Activated CD4-positive, alpha-beta T cell treated with anti-CD3 and anti-CD28 coated beads for 24 hours (primary cell): ENCODE measurements at regions not wholly inside any gene's neighbourhood (a gene's known extent, or its start where the extent isn't known, plus 50 kb on each side); places are given as distances from the start of the nearest gene placed in this dataset.
"Not testable (repeated sequence)": the region's sequence is repeated elsewhere in the genome, so short reads cannot be mapped to it uniquely, and the experiment has no call there.

Experiments used
- DNase-seq, 2 donors: peaks; one replicate each; pipeline ENCODE4 v3.0.0-alpha.2; 2020; ENCODE audit warnings: low read depth in 2 of 2

DNA sequence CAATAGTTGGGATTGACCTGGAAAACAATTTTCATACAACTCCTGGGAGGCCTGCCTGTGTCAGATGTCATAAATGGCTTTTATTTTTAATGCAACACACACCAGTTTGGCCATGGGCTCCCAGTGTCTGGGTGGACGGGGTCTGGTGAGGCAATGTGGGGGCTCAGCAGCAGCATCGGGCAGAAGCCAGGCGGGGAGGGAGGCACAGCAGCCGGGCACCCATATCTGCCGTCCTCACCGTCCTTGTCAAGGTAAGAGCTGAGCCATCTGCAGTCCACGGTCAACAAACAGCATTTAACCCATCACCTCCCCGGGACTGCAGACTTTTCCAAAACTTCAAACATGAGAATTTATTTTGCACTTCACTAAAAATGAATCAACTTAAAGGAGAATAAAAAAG is 154.0 kb upstream of the ZNF469 start:
- not testable (repeated sequence) for DNase-seq

- not testable (repeated sequence) for DNase-seq
These were observed 153.0 kb upstream of the ZNF469 start for GRCh38 chr16:88229710-88230109.

DNA sequence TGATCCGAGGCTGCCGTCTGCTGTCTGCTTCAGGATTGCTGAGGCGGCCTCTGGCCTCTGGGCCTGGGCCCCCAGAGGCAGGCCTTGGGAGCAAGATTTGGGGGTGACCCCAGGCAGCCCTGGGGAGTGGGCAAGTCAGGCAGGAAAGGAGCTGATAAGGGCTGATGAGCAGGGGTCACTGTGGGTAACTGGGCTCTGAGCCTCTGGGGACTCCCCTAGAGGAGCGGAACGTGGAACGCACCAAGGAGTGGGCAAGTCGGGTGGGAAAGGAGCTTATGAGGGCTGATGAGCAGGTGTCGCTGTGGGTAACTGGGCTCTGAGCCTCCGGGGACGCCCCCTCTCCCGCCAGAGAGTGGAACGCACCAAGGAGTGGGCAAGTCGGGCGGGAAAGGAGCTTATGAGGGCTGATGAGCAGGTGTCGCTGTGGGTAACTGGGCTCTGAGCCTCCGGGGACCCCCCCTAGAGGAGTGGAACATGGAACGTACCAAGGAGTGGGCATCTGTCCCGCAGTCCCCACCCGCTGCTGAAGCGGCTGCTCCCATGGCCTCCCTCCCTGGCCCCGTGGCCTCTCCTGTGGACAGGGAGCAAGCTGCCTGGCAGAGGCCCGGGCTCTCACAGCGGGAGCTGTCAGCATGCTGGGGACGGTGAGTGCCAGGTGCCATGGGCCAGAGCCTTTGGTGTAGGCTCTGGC is 152.3 kb upstream of the ZNF469 start:
- not testable (repeated sequence) for DNase-seq

DNA sequence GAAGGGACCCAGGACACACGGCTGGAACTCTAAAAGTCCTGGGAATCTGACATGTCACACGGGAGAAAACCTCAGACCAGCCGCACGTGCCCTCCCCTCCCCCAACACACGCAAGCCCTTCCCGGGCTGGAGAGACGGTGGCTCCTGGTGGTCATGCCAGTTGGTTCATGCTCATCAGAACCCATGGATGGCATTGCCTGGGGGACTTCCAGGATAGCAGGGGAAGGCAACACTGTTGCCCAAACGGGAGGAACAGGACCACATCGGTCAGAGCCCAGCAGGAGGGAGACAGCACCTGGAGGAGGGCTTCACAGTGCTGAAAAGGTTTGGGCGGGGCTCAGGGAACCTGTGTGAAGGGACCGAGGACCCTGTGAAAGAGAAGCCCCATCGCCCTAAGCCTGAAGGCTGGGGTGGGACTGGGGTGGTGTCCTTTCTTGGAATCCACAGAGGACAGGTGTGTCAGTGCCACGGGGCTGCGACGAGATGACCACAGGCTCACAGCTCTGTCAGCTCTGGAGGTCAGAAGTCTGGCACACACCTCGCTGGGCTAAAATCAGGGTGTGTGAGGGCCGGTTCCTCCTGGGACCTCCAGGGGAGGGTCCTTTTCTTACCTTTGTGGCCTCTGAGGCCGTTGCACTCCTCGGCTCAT is 151.7 kb upstream of the ZNF469 start:
- DNase-seq = not testable (repeated sequence)

GRCh38 chr16:88231839-88232238 is 150.9 kb upstream of the ZNF469 start:
- not testable (repeated sequence) for DNase-seq

GRCh38 chr16:88232401-88233258 is 150.1 kb upstream of the ZNF469 start:
- DNase-seq = not testable (repeated sequence)

- not testable (repeated sequence) for DNase-seq
These were observed 148.9 kb upstream of the ZNF469 start for GRCh38 chr16:88233621-88234420.

DNA sequence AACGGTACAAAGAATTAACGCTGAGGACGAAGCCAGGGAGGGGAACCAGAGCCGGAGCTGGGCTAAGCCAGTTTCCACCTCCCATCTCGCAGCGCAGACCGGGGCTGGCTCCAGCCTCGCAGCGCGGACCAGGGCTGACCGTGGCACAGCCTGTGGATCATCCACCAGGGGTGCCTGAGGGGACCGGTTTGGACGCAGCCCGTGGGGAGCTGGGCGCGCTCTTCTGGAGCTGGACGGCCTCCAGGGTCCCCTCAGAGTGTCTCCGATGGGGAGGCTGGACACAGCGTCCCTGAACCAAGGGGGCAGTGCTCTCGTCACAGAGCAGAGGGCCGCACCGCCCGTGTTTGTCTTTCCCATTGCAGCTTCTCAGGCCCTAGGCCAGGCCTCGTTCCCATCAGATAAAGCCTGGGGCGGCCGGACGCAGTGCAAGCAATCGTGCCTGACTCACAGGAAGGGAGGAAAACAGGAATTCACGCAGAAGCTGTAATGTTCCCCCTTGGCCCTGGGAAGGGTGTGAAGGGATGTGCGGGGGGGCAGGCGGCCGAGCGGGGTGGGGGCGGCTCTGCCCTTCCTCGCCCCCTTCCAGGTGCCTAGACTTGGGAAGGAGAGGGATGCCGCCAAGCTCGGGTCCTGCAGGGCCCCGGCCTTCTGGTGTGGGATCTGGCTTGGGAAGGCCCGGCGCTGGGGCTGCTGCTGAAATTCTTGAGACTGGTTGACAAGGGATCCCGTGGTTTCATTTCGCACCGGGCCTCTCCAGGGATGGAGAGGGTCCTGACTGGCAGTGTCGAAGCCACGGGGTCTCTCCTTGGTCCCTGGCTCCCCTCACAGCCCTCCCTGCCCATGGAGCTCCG is 148.1 kb upstream of the ZNF469 start:
- not testable (repeated sequence) for DNase-seq

DNA sequence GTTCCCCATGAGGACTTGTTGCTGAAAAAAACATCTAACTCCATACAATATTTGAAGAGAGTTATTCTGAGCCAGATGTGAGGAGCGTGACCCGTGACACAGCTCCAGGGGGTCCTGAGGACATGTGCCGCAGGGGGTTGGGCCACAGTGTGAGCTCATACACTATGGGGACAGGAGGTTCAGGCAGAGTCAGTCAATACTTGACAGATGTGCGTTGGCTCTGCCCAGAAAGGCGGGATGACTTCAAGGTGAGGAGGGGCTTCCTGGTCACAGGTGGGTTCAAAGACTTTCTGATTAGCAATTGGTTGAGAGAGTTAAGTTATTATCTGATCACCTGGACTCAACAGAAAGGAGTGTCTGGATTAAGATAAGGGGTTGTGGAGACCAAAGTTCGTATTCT is 147.1 kb upstream of the ZNF469 start:
- DNase-seq = not testable (repeated sequence)

DNA sequence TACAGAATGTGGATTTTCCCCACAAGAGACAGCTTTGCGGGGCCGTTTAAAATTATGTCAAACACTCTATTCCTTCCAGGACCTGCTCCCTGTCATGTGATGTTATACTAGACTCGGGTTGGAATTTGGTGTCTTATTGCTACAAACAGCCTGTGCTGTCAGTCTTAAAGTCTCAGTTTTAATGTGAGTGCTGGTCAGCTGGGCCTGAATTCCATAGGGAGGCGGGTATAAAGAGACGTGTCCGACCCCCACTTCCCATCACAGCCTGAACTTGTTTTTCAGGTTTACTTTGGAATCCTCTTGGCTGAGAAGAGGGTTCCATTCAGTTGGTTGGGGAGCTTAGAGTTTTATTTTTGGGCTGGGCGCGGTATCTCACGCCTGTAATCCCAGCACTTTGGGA is 146.5 kb upstream of the ZNF469 start:
- DNase-seq = not testable (repeated sequence)

GRCh38 chr16:88237314-88237713 is 145.4 kb upstream of the ZNF469 start:
- not testable (repeated sequence) for DNase-seq

DNA sequence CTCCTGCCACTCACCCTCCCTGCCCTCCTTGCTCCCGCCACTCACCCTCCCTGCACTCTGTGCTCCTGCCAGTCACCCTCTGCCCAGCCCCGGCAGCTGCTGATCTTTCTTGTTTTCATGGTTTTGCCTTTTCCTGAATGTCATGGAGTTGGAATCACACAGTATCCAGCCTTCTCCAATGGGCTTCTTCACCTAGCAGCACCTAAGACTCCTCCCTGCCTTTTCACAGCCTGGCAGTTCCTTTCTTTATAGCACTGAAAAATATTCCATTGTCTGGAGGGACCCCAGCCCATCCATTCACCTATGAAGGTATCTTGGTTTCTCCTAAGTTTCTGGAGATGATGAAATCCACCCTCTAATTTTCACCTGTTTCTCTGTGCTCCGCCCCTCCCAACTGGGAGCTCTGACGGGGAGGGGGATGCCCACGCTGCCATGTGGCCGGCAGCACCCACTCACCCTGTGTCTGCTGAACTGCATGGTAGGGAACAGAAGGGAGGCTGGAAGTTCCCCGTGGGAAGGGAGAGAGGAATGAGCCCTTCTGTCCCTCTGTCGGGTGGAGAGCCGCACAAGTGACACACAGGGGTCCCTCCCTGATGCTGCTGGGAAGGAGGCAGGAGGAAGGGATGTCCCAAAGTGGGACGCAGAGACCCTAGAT is 144.9 kb upstream of the ZNF469 start:
- not testable (repeated sequence) for DNase-seq

GRCh38 chr16:88238732-88239274 is 144.0 kb upstream of the ZNF469 start:
- peak; percentile 6 to 33 for DNase-seq

GRCh38 chr16:88240118-88240517 is 142.6 kb upstream of the ZNF469 start:
- DNase-seq = not testable (repeated sequence)

GRCh38 chr16:88240776-88241175 is 142.0 kb upstream of the ZNF469 start:
- not testable (repeated sequence) for DNase-seq

- DNase-seq = not testable (repeated sequence)
These were observed 141.1 kb upstream of the ZNF469 start for GRCh38 chr16:88241404-88242311.

DNA sequence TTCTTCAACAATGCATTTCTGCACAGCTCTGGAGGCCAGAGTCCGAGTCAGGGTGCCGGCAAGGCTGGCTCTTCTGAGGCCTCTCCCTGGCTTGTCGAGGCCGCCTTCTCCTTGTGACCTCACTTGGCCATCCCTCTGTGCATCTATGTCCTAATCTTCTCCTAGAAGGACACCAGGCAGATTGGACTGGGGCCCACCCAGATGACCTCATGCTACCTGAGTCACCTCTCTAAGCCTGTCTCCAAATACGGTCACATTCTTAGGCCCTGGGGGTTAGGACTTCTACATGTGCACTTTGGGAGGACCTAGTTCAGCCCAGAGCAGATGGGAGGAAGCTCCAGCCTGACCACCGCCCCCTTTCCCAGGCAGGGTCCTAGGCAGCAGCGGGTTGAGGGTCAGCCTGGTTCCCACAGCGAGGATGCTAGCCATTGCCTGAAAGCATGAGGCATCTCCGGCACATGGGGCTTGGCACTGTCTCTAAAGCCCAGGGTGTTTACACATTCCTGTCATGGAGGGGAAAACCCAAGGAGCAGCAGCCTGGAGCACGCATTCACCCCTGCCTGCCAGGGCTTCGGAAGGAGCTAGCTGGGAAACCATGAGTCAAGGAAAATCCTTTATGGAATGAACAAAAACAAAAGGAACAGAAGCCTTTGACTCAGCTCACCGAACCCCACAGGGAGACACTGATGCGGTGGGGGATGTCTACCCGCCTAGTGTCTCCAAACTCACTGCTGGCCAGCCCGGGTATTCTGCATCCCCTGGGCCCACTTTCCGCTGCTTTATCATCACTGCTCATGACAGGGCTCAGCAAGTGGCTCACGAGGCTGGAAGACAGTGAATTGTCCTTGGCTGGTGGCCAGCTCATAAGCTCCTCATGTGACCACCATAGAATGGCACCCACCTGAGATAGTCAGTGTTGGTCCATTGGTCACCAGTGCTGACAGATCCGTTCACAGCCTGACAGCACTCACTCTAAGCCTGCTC is 140.2 kb upstream of the ZNF469 start:
- not testable (repeated sequence) for DNase-seq
